HG02571 (cell line): ENCODE measurements at regions not wholly inside any gene's neighbourhood (a gene's known extent, or its start where the extent isn't known, plus 50 kb on each side); places are given as distances from the start of the nearest gene placed in this dataset.

Experiments
- ATAC-seq: cut with Tn5 transposase; IDR thresholded peaks from one replicate; pipeline ENCODE4 v1.9.1; 2021; ENCODE audit warnings: mild to moderate bottlenecking, moderate library complexity; ENCODE audit not compliant: unreplicated experiment

- peak; percentile 93 for ATAC-seq
These were observed 146.2 kb downstream of the KLF13 start for GRCh38 chr15:31472636-31473384.

- no peak for ATAC-seq
These were observed 146.9 kb downstream of the KLF13 start for GRCh38 chr15:31473385-31474058.

GRCh38 chr15:31474059-31474868, 147.6 kb downstream of the KLF13 start:
- ATAC-seq, result no peak

GRCh38 chr15:31476236-31476810, 149.7 kb downstream of the KLF13 start:
- no peak for ATAC-seq

GRCh38 chr15:31476866-31477265, 150.2 kb downstream of the KLF13 start:
- ATAC-seq, result no peak

- ATAC-seq, result no peak
These were observed 150.7 kb downstream of the KLF13 start for GRCh38 chr15:31477301-31477700.

GRCh38 chr15:31477851-31478701, 151.4 kb downstream of the KLF13 start:
- no peak for ATAC-seq

GRCh38 chr15:31478702-31479221, 152.1 kb downstream of the KLF13 start:
- ATAC-seq, result no peak

- ATAC-seq, result no peak
These were observed 153.9 kb downstream of the KLF13 start for GRCh38 chr15:31480356-31481025.

- no peak for ATAC-seq
These were observed 154.5 kb downstream of the KLF13 start for GRCh38 chr15:31481142-31481541.

- ATAC-seq, result no peak
These were observed 155.7 kb downstream of the KLF13 start for GRCh38 chr15:31482122-31482922.

- no peak for ATAC-seq
These were observed 156.7 kb downstream of the KLF13 start for GRCh38 chr15:31483053-31483985.

GRCh38 chr15:31483986-31484951, 157.6 kb downstream of the KLF13 start:
- no peak for ATAC-seq

GRCh38 chr15:31484986-31485385, 158.4 kb downstream of the KLF13 start:
- ATAC-seq, result no peak

- no peak for ATAC-seq
These were observed 158.8 kb downstream of the KLF13 start for GRCh38 chr15:31485431-31485830.

- ATAC-seq, result no peak
These were observed 159.4 kb downstream of the KLF13 start for GRCh38 chr15:31485911-31486461.
